K562 (cell line): ENCODE measurements at regions not wholly inside any gene's neighbourhood (a gene's known extent, or its start where the extent isn't known, plus 50 kb on each side); places are given as distances from the start of the nearest gene placed in this dataset.

Experiments
- ATAC-seq: fragments of 200-7000 bp; cut with Tn5 transposase; 3 replicates; pipeline ENCODE4 v1.9.1; 2020; ENCODE audit warnings: moderate library complexity
- BruUV-seq: library from RNA; stranded (reverse); fragments of 400-500 nt; replicated peaks from 2 replicates; lab custom pipeline; 2021; lab: Mats Ljungman, UMichigan
- CTCF ChIA-PET: fragments of 300-600 bp; formaldehyde crosslinking; extraction: SDS; loops from one replicate; lab custom pipeline; 2021; ENCODE audit warnings: low intra/inter-chr PET ratio; lab: Yijun Ruan, JAX
- POLR2A ChIA-PET: fragments of 300-600, 350-650 bp; sonication (Branson Sonifier 250); formaldehyde crosslinking; extraction: SDS; loops from one replicate; lab custom pipeline; 2021; ENCODE audit warnings: antibody characterized with exemption, inconsistent platforms; lab: Yijun Ruan, JAX
- DNase-seq, 4 experiments: peaks; one replicate each; pipeline versions ENCODE4 v3.0.0 to v3.0.0-alpha.2; 2011 to 2018; ENCODE audit warnings: low spot score in 3 of 4, mixed read lengths in 3 of 4; ENCODE audit errors: extremely low read depth in 1 of 4
- FAIRE-seq: peaks from 2 replicates; lab custom pipeline; 2011; peaks lifted over from hg19 to GRCh38; lab: Jason Lieb, UNC
- H2AFZ ChIP-seq: 2 replicates; pipeline ENCODE4 v1.6.0; 2011; ENCODE audit warnings: low read depth, low read length, control low read depth, inconsistent platforms
- H3K27ac ChIP-seq: fragments of 200-600 bp; 3 replicates; pipeline ENCODE4 v1.8.0; 2011; ENCODE audit warnings: low read depth, mild to moderate bottlenecking, control low read depth, inconsistent platforms, low read length, moderate library complexity, mixed read lengths; ENCODE audit errors: extremely low read depth
- H3K27me3 ChIP-seq, 2 experiments: fragments of 300-600 bp in 1 of 2; 2 replicates in 1 of 2; 3 replicates in 1 of 2; pipeline versions ENCODE4 v1.6.0 to v1.8.0; 2011; ENCODE audit warnings: inconsistent platforms in 2 of 2, low read length in 2 of 2, mild to moderate bottlenecking in 1 of 2, mixed read lengths in 1 of 2, moderate library complexity in 1 of 2; ENCODE audit not compliant: control insufficient read depth in 2 of 2, insufficient read depth in 2 of 2
- H3K36me3 ChIP-seq: fragments of 300-600 bp; 3 replicates; pipeline ENCODE4 v1.8.0; 2011; ENCODE audit warnings: mild to moderate bottlenecking, low read length, inconsistent platforms; ENCODE audit not compliant: control insufficient read depth, insufficient read depth
- H3K4me1 ChIP-seq, 2 experiments: fragments of 200-600 bp in 1 of 2; replicated peaks in 1 of 2; 2 replicates in 1 of 2; 3 replicates in 1 of 2; pipeline versions ENCODE4 v1.5.1 to v1.8.0; 2011; ENCODE audit warnings: inconsistent platforms in 2 of 2, low read length in 2 of 2, mild to moderate bottlenecking in 1 of 2, mixed read lengths in 1 of 2, moderate library complexity in 1 of 2; ENCODE audit not compliant: control insufficient read depth in 2 of 2, insufficient read depth in 2 of 2
- H3K4me2 ChIP-seq: 2 replicates; pipeline ENCODE4 v1.6.1; 2011; ENCODE audit warnings: low read length, control low read depth, inconsistent platforms, mixed read lengths; ENCODE audit not compliant: insufficient read depth
- H3K4me3 ChIP-seq: fragments of 200-600 bp; sonication (generic), shearing (Covaris generic); 2 replicates; pipeline ENCODE4 v1.5.1; 2016; ENCODE audit warnings: control low read depth, inconsistent platforms
- H3K79me2 ChIP-seq: fragments of 200-600 bp; 3 replicates; pipeline ENCODE4 v1.8.0; 2011; ENCODE audit warnings: low read length, inconsistent platforms; ENCODE audit not compliant: control insufficient read depth, insufficient read depth
- H3K9ac ChIP-seq, 2 experiments: 2 replicates each; pipeline versions ENCODE4 v1.6.0 to v1.6.1; 2011; ENCODE audit warnings: low read depth in 2 of 2, low read length in 2 of 2, control low read depth in 1 of 2, inconsistent platforms in 1 of 2, mild to moderate bottlenecking in 1 of 2, mixed read lengths in 1 of 2; ENCODE audit not compliant: insufficient read depth in 1 of 2
- H3K9me1 ChIP-seq: one replicate; pipeline ENCODE4 v1.6.0; 2011; ENCODE audit warnings: inconsistent platforms, mild to moderate bottlenecking, low read length, moderate library complexity; ENCODE audit not compliant: control insufficient read depth, insufficient read depth
- H3K9me3 ChIP-seq: replicated peaks from 2 replicates; pipeline ENCODE4 v1.5.1; 2011; ENCODE audit warnings: low read depth, low read length, inconsistent platforms; ENCODE audit not compliant: control insufficient read depth, insufficient read depth
- H4K20me1 ChIP-seq: replicated peaks from 2 replicates; pipeline ENCODE4 v1.6.1; 2011; ENCODE audit warnings: low read length, inconsistent platforms, mixed read lengths; ENCODE audit not compliant: control insufficient read depth, insufficient read depth
- BCL6 ChIP-seq: fragments of 250-450 bp; sonication (Bioruptor Pico); IDR thresholded peaks from 2 replicates; pipeline ENCODE4 v1.4.0; 2020
- CBX1 ChIP-seq: sonication (generic); IDR thresholded peaks from 2 replicates; pipeline ENCODE4 v1.6.1; 2016; ENCODE audit warnings: antibody characterized with exemption, low read depth, mild to moderate bottlenecking
- CUX1 ChIP-seq: fragments of 200-800 bp; sonication (Bioruptor generic); IDR thresholded peaks from 2 replicates; pipeline ENCODE4 v1.6.1; 2016; ENCODE audit warnings: missing genetic modification characterization, missing compliant biosample characterization
- ELF1 ChIP-seq: fragments of 200-800 bp; sonication (Bioruptor generic); IDR thresholded peaks from 2 replicates; pipeline ENCODE4 v1.6.1; 2016; ENCODE audit warnings: missing genetic modification characterization, missing compliant biosample characterization
- FOSL1 ChIP-seq: fragments of 200-800 bp; sonication (Bioruptor generic); conservative IDR thresholded peaks from 2 replicates; pipeline ENCODE4 v1.6.1; 2016; ENCODE audit warnings: missing genetic modification characterization, missing compliant biosample characterization
- GABPB1 ChIP-seq: sonication (generic); formaldehyde crosslinking; IDR thresholded peaks from 2 replicates; pipeline ENCODE4 v1.8.0; 2022; ENCODE audit warnings: mild to moderate bottlenecking, missing genetic modification reagents
- GTF2E2 ChIP-seq: fragments of 200-800 bp; sonication (Bioruptor generic); IDR thresholded peaks from 2 replicates; pipeline ENCODE4 v1.6.1; 2016; ENCODE audit warnings: missing genetic modification characterization, missing compliant biosample characterization
- POU5F1 ChIP-seq: fragments of 150-350 bp; IDR thresholded peaks from 2 replicates; pipeline ENCODE4 v1.6.1; 2014; ENCODE audit warnings: borderline replicate concordance, low read length, low read depth, mild to moderate bottlenecking; ENCODE audit not compliant: partially characterized antibody
- SOX6 ChIP-seq: fragments of 450-650 bp; IDR thresholded peaks from 2 replicates; pipeline ENCODE4 v1.6.1; 2014; ENCODE audit warnings: mild to moderate bottlenecking
- SUPT5H ChIP-seq: fragments of 450-650 bp; IDR thresholded peaks from 2 replicates; pipeline ENCODE4 v1.6.1; 2016
- TAF15 ChIP-seq: fragments of 200-400 bp; formaldehyde crosslinking; IDR thresholded peaks from 2 replicates; pipeline ENCODE4 v1.6.1; 2017; ENCODE audit warnings: mild to moderate bottlenecking, low read depth, low read length, moderate library complexity
- ZNF12 ChIP-seq: sonication (generic); formaldehyde crosslinking; IDR thresholded peaks from 2 replicates; pipeline ENCODE4 v1.4.0; 2020; ENCODE audit warnings: mild to moderate bottlenecking, missing genetic modification reagents
- ZNF253 ChIP-seq: fragments of 250-450 bp; sonication (Bioruptor Pico); conservative IDR thresholded peaks from 2 replicates; pipeline ENCODE4 v1.6.1; 2021; ENCODE audit warnings: mild to moderate bottlenecking
- ZNF79 ChIP-seq: fragments of 250-450 bp; sonication (Bioruptor Pico); IDR thresholded peaks from 2 replicates; pipeline ENCODE4 v1.4.0; 2020; ENCODE audit warnings: low read depth, mild to moderate bottlenecking, moderate library complexity
- WGBS: fragments of 100-300 bp; shearing (Covaris generic); methylation state at CpG from one replicate; pipeline ENCODE4 v1.1.6; 2016; ENCODE audit warnings: low coverage, mixed read lengths; ENCODE audit not compliant: insufficient coverage; ENCODE audit errors: missing lambda C conversion rate; 5-methylcytosine and 5-hydroxymethylcytosine counted together
- in situ Hi-C: fragments of 300-500 bp; cut with MboI; formaldehyde crosslinking; loops from 4 replicates; pipeline ENCODE4 v1.15.0; 2018; ENCODE audit warnings: inconsistent platforms, mixed read lengths
- intact Hi-C: fragments of 100-400 bp; cut with micrococcal nuclease; formaldehyde crosslinking; loops from 2 replicates; pipeline ENCODE4 v1.14.2; 2022
- TF ChIP-seq, protein P1 (sequence below): fragments of 250-450 bp; sonication (Bioruptor Pico); IDR thresholded peaks from 2 replicates; pipeline ENCODE4 v1.4.0; 2020; ENCODE audit warnings: mild to moderate bottlenecking

DNA sequence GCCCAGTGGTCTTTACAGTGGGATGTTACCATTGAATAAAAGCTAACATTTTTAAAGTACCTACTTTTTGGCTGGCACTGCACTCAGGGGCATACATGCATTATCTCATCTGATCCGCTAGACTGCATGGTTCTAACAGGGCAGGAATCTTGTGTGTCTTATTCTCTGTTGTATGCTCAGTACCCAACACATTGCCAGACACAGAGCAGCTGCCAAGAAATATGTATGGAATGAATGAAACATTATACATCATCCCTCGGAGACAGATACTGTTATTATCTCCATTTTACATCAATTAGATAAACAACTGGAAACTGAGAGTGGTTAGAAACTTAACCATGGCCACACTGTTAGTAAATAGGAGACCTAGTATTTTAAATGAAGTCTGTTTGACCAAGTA is 74.1 kb upstream of the CDH11 start:
- H4K20me1 ChIP-seq, result no peaks in the 10 kb centered on the region
- no TSS peak for BruUV-seq
- FAIRE-seq (no peak), DNase-seq (no peak), ATAC-seq (no peak)
- H3K27ac ChIP-seq, result no peak overlapping the region
- no peaks in the 10 kb centered on the region for H3K4me1 ChIP-seq
- H3K27me3 ChIP-seq, result no peaks in the 10 kb centered on the region
- POLR2A ChIA-PET, result no interaction called here
- H3K9ac ChIP-seq, result no peak overlapping the region
- H3K4me3 ChIP-seq, result no peak overlapping the region
- in situ Hi-C loops (no loop called here), intact Hi-C loops (no loop called here)
- WGBS, result 8% methylated on average over 2 of the region's 2 CpGs
- H3K36me3 ChIP-seq, result no peaks in the 10 kb centered on the region
- no peak overlapping the region for H2AFZ ChIP-seq
- H3K79me2 ChIP-seq, result no peaks in the 10 kb centered on the region
- no peaks in the 10 kb centered on the region for H3K9me1 ChIP-seq
- H3K4me2 ChIP-seq, result no peak overlapping the region
- H3K9me3 ChIP-seq, result no peaks in the 10 kb centered on the region
- no peak for TF ChIP-seq BCL6 (CRISPR knock-in tag)
- TF ChIP-seq SUPT5H, result no peak
- TF ChIP-seq GABPB1, result no peak
- TF ChIP-seq, protein P1, sequence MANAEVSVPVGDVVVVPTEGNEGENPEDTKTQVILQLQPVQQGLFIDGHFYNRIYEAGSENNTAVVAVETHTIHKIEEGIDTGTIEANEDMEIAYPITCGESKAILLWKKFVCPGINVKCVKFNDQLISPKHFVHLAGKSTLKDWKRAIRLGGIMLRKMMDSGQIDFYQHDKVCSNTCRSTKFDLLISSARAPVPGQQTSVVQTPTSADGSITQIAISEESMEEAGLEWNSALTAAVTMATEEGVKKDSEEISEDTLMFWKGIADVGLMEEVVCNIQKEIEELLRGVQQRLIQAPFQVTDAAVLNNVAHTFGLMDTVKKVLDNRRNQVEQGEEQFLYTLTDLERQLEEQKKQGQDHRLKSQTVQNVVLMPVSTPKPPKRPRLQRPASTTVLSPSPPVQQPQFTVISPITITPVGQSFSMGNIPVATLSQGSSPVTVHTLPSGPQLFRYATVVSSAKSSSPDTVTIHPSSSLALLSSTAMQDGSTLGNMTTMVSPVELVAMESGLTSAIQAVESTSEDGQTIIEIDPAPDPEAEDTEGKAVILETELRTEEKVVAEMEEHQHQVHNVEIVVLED (CRISPR knock-in tag), result no peak
- TF ChIP-seq GTF2E2, result no peak
- TF ChIP-seq ZNF12 (CRISPR knock-in tag), result no peak
- TF ChIP-seq ZNF79 (CRISPR knock-in tag), result no peak
- TF ChIP-seq TAF15, result no peak
- TF ChIP-seq CBX1, result no peak
- no peak for TF ChIP-seq SOX6
- TF ChIP-seq FOSL1 (tag), result no peak
- no peak for TF ChIP-seq CUX1 (CRISPR knock-in tag)
- TF ChIP-seq ZNF253, result no peak
- no peak for TF ChIP-seq POU5F1
- TF ChIP-seq ELF1 (tag), result no peak
- CTCF ChIA-PET, result no interaction called here
